HFF-Myc (cell line): ENCODE measurements at regions not wholly inside any gene's neighbourhood (a gene's known extent, or its start where the extent isn't known, plus 50 kb on each side); places are given as distances from the start of the nearest gene placed in this dataset.
A peak's percentile ranks its signal among the peaks of the same experiment; 100 is the strongest.

Experiments used
- DNase-seq: peaks from one replicate; pipeline ENCODE4 v3.0.0-alpha.2; 2011; ENCODE audit warnings: low read depth; ENCODE audit errors: extremely low read depth
- H3K4me3 ChIP-seq: replicated peaks from 2 replicates; pipeline ENCODE4 v1.5.1; 2011; ENCODE audit warnings: low read depth, mild to moderate bottlenecking, control low read depth, low read length
- TF ChIP-seq, protein P1 (sequence below): IDR thresholded peaks from 2 replicates; pipeline ENCODE4 v1.5.1; 2012; ENCODE audit warnings: mild to moderate bottlenecking, low read depth, low read length, control low read depth; ENCODE audit errors: missing control alignments

DNA sequence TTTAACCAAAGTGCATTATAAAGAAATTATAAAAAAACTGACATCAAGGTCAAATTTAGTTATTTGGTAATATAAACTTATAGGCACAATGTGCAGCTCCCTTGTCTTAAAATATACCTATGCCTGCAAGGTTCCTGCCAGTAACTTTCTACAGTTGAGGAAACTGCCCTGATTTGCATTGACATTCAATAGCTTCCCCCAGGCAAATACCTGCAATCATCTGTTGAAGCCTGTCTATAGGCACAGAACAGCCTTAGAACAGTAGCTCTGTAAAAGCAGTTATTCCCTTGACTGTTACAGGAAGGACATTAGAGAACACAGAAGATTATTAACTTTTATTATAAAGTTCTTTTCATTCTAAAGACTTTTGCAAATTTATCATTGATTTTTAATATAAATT, 1239.5 kb downstream of the PCDH9 start:
- TF ChIP-seq, protein P1, sequence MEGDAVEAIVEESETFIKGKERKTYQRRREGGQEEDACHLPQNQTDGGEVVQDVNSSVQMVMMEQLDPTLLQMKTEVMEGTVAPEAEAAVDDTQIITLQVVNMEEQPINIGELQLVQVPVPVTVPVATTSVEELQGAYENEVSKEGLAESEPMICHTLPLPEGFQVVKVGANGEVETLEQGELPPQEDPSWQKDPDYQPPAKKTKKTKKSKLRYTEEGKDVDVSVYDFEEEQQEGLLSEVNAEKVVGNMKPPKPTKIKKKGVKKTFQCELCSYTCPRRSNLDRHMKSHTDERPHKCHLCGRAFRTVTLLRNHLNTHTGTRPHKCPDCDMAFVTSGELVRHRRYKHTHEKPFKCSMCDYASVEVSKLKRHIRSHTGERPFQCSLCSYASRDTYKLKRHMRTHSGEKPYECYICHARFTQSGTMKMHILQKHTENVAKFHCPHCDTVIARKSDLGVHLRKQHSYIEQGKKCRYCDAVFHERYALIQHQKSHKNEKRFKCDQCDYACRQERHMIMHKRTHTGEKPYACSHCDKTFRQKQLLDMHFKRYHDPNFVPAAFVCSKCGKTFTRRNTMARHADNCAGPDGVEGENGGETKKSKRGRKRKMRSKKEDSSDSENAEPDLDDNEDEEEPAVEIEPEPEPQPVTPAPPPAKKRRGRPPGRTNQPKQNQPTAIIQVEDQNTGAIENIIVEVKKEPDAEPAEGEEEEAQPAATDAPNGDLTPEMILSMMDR, result no peak
- H3K4me3 ChIP-seq, result no peak overlapping the region
- DNase-seq, result no peak

DNA sequence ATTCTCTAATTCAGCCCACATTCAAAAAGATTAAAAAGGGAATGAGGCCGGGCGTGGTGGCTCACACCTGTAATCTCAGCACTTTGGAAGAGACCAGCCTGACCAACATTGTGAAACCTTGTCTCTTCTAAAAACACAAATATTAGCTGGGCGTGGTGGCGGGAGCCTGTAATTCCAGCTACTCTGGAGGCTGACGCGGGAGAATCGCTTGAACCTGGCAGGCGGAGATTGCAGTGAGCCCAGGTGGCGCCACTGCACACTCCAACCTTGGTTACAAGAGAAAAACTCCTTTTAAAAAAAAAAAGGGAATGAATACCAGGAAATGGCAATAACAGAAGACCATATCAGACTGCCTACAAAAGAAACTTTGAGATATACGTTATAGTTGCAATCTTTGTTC, 1244.5 kb downstream of the PCDH9 start:
- H3K4me3 ChIP-seq, result no peak overlapping the region
- TF ChIP-seq, protein P1, result no peak
- DNase-seq, result no peak

DNA sequence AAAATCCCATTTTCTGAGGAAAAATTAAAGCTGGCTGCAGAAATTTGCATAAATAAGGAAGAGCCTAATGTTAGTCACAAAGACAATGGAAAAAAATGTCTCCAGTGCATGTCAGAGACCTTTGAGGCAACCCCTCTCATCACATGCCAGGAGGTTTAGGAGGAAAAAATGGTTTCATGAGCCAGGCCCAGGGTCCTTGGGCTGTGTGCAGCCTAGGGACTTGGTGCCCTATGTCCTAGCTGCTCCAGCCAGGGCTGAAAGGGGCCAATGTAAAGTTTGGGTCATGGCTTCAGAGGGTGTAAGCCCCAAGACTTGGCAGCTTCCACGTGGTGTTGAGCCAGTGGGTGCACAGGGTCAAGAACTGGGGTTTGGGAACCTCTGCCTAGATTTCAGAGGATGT, 1252.6 kb downstream of the PCDH9 start:
- no peak for DNase-seq
- H3K4me3 ChIP-seq, result no peak overlapping the region
- TF ChIP-seq, protein P1, result no peak

DNA sequence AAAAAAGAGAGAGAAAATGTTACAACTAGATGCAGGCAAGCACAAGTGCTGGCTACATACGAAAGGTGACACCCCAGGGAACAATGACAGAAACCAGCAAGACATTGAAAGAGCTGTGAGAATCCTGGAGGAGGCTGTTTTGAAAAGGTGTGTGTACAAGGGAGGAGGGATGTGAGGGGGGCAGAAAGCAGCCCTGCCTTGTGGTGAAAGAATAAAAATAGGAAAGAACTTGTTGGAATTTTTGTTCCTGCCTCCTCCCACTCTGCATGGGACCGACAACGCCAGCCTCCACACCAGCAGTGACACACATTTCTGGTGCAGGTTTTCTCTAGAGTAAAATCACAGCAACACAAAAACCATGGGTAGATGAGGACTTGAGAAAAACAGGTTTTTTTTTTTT, 1258.6 kb downstream of the PCDH9 start:
- TF ChIP-seq, protein P1, result no peak
- no peak overlapping the region for H3K4me3 ChIP-seq
- no peak for DNase-seq

DNA sequence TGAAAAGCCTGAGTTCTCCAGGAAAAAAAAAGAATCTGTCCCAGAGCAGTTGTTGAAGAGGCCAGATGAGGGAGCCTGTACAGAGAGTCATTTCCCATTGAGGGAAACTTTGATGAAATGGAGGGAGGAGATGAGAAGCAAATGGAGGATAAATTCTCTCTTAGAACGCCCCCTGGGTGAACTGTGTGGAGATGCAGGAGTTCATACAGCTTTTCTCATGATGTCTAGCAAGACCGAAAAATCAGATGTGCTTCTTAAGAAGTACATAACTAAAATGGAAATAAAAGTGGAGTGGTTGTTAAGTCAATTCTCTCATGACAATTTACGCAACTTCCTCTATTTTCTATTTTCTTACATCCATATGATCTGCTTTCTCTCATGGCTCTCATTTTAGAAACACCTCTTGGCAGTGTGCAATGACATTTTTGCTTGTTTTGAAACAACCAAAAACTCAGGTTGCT, 1263.1 kb downstream of the PCDH9 start:
- peak; percentile 36 for DNase-seq
- H3K4me3 ChIP-seq, result no peak overlapping the region
- TF ChIP-seq, protein P1, result peak; percentile 56

DNA sequence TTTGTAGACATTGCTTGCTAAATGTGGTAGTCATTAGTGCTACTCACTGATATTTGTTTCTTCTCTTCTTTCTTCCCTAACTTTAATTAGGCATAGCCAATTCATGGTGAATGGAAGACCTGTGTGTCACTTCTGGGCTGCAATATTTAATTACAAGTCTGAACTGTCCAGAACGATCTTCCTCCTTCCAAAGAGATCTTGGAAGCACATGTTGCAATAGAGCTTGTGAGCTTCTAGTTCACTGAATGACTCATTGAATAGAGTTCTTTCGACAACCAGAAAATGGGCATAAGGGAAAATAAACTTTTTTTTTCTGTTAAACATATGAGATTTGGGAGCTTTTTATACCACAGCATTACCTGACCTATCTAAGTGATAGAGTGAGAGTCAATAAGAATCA, 1264.6 kb downstream of the PCDH9 start:
- DNase-seq, result no peak
- H3K4me3 ChIP-seq, result no peak overlapping the region

DNA sequence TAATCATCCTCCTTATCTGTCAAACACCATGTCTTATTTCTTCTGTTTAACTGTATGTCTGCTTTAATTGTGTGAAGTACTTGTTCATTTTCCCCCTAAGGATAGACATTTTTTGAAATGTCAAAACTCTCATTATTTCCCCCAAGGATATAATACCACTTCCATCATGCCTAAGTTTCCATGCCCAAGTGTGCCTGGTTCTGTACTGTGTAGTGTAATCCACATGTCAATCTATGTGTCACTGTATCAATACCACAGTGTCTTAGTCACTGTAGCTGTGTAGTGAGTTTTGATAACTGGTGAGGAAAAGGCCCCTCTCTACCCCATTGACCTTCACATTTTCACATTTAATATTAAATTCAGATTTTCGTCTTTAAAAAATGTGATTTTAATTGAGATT, 1265.5 kb downstream of the PCDH9 start:
- no peak for DNase-seq
- TF ChIP-seq, protein P1, result no peak
- no peak overlapping the region for H3K4me3 ChIP-seq

More for the DNA sequence above, 1264.6 kb downstream of the PCDH9 start:
- TF ChIP-seq, protein P1, result no peak
